WI38 (cell line): ENCODE measurements at regions not wholly inside any gene's neighbourhood (a gene's known extent, or its start where the extent isn't known, plus 50 kb on each side); places are given as distances from the start of the nearest gene placed in this dataset.

ENCODE experiments used
- H3K4me3 ChIP-seq: 2 replicates; pipeline ENCODE4 v1.5.1; 2011; ENCODE audit warnings: low read depth, mild to moderate bottlenecking, control low read depth, low read length
- TF ChIP-seq, protein P1 (sequence below): IDR thresholded peaks from 2 replicates; pipeline ENCODE4 v1.5.1; 2012; ENCODE audit warnings: low read depth, mild to moderate bottlenecking, control low read depth, low read length

DNA sequence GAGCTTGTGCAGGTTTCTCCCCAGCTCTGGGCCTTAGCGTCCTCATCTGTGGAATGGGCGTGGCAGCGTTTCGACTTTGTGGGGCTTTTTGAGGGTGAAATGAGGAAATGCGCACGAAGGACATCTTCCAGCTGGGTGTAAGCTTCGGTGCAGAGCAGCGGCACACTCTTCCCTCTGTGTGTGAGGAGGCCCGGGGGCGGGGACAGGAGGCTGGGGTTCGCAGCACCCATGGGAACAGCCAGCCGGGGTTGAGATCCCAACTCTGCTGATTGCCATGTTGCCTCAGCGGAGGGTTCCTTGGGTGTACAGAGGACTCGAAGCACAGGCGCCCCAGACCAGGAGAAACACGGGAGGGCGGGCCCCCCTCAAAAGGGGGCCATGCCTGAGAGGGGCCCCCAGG lies 265.6 kb downstream of the NSG2 start:
- TF ChIP-seq, protein P1, sequence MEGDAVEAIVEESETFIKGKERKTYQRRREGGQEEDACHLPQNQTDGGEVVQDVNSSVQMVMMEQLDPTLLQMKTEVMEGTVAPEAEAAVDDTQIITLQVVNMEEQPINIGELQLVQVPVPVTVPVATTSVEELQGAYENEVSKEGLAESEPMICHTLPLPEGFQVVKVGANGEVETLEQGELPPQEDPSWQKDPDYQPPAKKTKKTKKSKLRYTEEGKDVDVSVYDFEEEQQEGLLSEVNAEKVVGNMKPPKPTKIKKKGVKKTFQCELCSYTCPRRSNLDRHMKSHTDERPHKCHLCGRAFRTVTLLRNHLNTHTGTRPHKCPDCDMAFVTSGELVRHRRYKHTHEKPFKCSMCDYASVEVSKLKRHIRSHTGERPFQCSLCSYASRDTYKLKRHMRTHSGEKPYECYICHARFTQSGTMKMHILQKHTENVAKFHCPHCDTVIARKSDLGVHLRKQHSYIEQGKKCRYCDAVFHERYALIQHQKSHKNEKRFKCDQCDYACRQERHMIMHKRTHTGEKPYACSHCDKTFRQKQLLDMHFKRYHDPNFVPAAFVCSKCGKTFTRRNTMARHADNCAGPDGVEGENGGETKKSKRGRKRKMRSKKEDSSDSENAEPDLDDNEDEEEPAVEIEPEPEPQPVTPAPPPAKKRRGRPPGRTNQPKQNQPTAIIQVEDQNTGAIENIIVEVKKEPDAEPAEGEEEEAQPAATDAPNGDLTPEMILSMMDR: no peak
- no peak overlapping the region for H3K4me3 ChIP-seq

DNA sequence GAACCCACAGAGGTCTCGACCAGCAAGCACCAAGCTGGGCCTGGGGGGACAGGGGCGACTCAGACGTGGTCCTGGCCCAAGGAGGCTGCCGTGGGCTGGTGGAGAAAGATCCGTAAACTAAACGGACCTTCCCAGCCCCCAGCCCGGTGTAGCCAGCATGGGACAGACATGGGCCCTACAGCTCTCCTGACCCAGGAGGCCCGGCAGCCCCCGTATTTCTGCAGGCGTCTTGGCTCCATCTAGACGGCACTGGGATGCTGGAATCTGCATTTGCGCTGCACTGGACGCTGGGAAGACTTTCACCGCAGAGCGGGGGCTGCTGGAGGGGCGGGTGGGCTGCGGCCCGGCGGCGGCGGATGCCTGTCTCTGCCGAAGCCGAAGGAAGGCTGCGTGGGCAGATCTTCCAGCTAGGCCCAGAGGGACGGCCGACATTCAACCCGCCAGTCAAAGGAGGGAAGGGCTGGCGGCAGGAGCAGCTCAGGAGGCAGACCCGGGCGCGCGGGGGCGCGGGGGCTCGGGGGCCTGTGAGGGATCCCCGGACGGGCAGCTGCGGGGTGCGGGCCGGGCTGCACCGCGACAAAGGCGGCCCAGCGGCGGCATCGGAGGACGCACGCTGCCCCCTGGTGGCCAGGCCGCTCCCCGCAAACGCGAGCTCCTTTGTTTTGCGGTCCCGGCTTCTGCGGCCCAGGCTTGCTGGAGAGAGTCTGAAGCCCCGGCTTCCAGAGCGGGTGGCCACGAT lies 266.2 kb downstream of the NSG2 start:
- TF ChIP-seq, protein P1: peak; percentile 61
- H3K4me3 ChIP-seq: peak overlapping the region; percentile 37

DNA sequence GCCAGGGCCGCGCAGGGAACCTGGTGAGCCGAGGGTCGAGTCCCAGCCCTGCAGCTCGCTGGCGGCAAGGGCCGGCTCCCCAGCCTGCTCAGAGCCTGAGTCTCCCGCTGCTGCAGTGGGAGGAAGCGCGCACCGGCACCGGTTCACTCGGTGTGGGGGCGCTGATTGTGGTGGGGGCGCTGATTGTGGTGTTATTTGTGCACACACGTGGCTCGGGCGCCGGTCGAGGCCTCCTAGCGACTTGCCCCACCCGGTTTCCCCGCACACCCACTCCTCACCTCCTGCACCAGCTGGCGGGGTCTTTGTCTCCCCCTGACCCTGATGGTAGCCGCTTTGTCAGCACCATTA lies 266.7 kb downstream of the NSG2 start:
- no peak overlapping the region for H3K4me3 ChIP-seq

DNA sequence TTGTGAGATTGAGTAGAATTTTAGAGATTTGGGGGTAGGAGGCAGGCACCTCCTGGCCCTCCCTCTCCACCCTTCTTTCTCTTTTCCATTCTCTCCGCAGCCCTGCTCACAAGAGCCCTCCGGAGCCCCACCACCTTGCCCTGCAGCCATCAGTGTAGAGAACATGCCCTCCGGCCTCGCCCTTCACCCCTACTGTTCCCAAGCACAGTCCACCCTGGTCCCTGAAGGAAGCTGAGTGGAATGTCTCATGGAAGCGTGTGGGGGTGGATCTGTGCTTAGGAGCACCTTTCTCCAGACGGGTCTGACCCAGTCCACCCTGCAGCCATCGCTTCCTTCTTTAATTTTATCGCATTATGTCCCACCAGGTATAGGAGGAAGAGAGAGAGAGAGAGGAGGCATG lies 267.1 kb downstream of the NSG2 start:
- TF ChIP-seq, protein P1: no peak
- H3K4me3 ChIP-seq: no peak overlapping the region

More for the DNA sequence above, 266.7 kb downstream of the NSG2 start:
- TF ChIP-seq, protein P1: 0 out of 2 replicates have a peak, but pooled peaks have one; percentile 2

DNA sequence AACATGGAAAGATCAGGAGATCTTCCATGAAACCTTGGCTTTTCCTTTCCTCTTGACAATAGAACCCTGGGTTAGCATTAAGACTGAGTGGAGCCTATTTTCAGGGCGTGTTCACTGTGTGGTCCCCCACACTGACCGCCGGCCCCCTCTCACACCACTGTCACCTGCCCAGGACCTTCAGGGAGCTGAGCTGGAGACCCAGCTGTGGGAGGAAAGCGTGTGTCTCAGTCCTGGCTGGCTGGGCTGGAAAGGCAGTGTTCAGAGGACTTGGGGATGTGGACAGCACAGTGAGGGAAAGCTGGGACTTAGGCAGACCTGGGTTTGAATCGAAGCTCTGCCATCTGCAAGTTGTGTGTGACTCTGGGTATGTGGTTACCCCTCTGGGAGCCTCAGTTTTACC lies 268.1 kb downstream of the NSG2 start:
- no peak overlapping the region for H3K4me3 ChIP-seq
- TF ChIP-seq, protein P1: no peak

DNA sequence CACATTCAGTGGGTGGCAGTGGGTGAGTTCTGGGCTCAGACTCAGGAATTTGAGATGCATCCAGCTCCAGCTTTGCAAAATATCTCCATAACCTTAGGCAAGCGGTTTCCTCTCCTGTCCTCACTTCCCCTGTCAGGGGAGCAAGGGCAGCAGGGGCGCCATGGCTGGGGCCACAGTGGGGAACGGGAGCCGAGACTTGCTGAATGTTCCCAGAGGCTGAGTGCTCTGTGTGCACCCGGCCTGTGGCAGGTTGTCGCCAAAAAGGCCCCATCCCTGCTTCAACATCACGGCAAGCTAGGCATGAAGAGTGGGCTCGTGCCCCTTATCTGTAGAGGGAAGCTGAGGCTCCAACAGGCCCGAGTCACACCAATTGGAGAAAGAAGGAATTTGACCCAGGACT lies 268.8 kb downstream of the NSG2 start:
- H3K4me3 ChIP-seq: no peak overlapping the region
- TF ChIP-seq, protein P1: no peak

DNA sequence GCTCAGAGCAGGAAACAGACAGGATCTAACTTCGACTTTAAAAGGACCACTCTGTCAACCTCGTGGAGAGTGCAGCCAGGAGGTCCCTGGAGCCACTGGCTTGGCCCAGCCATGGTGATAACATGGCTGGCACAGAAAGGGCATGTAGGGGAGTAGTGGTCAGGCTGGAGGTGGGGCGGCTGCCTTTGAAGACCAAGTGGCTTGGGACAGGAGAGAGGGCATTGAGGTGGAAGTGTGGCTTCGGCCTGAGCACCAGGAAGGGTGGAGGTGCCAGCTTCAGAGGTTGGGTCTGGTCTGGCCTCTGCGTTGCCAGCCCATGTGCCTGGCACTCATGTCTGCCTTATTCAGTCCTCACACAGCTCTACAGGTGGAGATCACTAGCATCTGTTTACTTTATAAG lies 270.0 kb downstream of the NSG2 start:
- TF ChIP-seq, protein P1: no peak
- no peak overlapping the region for H3K4me3 ChIP-seq
